Fibroblast of the aortic adventitia (primary cell): ENCODE measurements at regions not wholly inside any gene's neighbourhood (a gene's known extent, or its start where the extent isn't known, plus 50 kb on each side); places are given as distances from the start of the nearest gene placed in this dataset.

Experiments
- DNase-seq: peaks from one replicate; pipeline ENCODE4 v3.0.0-alpha.2; 2010; ENCODE audit warnings: low read depth
- H3K4me3 ChIP-seq: 2 replicates; pipeline ENCODE4 v1.5.1; 2011; ENCODE audit warnings: low read depth, mild to moderate bottlenecking, control low read depth, low read length, moderate library complexity
- CTCF ChIP-seq: IDR thresholded peaks from 2 replicates; pipeline ENCODE4 v1.5.1; 2011; ENCODE audit warnings: mild to moderate bottlenecking, low read length, control low read depth, inconsistent platforms; ENCODE audit not compliant: insufficient read depth

DNA sequence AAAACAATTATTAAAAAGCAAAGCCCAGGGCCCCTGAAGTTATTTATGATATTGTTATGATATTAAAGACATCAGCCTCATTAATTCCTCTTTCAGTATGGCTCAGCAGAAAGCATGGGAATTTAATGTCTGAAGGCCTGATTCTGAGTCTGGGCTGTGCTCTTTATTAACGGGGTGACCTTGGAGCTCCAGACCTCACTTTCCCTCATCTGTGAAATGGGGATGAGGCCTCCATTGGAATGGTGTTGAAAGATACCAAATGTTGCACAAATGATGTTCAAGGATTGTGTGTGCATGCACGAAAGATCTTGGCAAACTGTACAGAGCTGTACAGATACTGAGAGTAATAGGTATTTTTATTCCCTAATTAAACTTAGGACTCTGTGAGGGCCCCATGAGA lies 92.3 kb upstream of the PCBD1 start:
- no peak for TF ChIP-seq CTCF
- no peak for DNase-seq
- no peak overlapping the region for H3K4me3 ChIP-seq

DNA sequence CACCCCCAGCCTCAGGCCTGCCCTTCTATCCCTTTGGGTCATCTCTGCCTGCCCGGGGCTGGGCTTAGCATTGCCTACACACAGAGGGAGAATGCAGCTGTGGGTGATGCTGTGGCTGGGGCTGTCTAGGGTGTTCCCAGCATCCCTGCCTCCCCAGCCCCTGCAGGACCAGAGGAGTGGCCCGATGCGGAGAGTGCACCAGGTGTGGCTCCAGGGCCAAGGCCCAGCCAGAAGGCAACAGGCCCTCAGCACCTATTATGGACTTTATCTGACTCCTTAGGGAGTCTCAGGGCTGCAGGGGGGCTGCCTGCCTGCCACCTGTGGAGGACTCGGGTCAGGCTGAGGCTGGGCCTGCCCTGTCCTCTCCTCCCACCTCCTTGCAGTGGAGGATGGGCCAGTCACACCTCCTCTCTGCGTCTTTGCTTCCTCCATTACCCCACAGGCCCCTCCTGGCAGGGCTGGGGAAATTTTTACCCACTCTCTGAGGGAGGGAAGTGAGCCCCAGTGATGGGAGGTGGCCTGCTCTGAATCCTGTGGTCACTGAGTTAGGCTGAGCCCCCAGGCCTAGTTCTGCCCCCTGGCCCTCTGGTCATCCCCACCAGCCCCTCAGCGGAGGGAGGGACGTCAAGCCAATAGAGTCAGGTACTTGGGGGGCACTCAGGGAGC lies 92.9 kb upstream of the PCBD1 start:
- H3K4me3 ChIP-seq: no peak overlapping the region
- no peak for TF ChIP-seq CTCF
- no peak for DNase-seq

GRCh38 chr10:70981936-70982335 lies 93.6 kb upstream of the PCBD1 start:
- no peak overlapping the region for H3K4me3 ChIP-seq
- TF ChIP-seq CTCF: no peak
- no peak for DNase-seq

DNA sequence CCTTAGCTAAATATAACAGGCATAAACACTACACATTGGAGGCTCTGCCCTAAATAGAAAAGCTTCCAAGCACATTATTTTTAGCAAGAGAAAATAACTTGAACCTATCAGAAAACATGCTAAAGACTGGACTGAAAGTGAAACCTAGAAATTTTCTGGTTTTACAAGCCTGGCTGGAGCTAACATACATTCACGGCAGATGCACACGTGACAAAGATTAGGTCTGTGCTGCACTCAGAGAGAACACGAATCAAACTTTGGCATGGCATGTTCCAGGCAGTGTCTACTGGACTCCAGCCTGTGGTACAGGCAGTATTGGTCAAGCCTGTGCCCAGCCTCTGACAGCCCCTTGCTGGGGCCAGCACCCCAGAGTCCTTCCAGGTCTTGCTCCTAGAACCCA lies 94.1 kb upstream of the PCBD1 start:
- no peak for TF ChIP-seq CTCF
- H3K4me3 ChIP-seq: no peak overlapping the region
- DNase-seq: no peak

GRCh38 chr10:70984986-70985722 lies 96.8 kb upstream of the PCBD1 start:
- DNase-seq: no peak
- no peak for TF ChIP-seq CTCF
- H3K4me3 ChIP-seq: no peak overlapping the region

GRCh38 chr10:70985824-70986622 lies 97.7 kb upstream of the PCBD1 start:
- no peak for TF ChIP-seq CTCF
- no peak for DNase-seq
- H3K4me3 ChIP-seq: no peak overlapping the region
